ENCODE measurements at regions not wholly inside any gene's neighbourhood (a gene's known extent, or its start where the extent isn't known, plus 50 kb on each side); places are given as distances from the start of the nearest gene placed in this dataset.

DNA sequence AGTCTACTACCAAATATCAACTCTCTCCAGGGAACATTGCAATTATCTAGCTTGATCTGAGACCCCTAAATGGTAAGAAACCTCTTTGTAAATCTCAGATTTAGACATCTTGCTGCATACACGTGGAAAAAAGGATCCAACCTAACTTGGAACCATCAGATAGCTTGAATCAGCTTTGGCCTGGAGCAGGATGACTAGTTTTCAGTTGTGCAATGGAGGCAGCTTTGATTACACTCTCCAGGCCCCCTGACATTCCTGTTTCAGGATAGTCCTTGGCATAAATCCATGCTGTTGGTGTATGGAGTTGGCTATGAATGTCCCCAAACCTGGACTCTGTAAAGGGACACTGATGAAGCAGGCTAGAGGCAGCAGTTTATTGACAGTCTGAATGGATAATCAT, 1061.9 kb upstream of the TENM3 start:
- DNase-seq (ENCODE audit: low spot score) = no peak

DNA sequence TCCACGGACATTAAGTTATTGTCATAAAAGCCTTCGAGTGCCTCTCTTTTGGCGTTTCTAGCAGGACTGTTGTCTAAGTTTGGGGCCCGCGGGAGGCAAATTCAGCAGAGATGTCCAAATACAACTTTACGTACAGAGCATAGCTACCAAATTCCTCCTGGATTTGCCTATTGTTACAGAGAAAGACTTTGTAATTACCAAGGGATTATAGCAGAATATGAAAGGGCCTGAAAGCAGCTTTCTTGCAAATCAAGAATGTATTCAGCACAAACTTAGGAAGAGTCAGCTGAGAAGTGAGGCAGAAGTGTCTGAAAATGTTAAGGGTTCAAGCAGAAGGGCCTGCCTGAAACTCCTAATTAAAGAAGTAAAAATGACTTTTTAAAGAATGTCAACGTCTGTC, 1053.5 kb upstream of the TENM3 start:
- DNase-seq (ENCODE audit: low spot score) = no peak

DNA sequence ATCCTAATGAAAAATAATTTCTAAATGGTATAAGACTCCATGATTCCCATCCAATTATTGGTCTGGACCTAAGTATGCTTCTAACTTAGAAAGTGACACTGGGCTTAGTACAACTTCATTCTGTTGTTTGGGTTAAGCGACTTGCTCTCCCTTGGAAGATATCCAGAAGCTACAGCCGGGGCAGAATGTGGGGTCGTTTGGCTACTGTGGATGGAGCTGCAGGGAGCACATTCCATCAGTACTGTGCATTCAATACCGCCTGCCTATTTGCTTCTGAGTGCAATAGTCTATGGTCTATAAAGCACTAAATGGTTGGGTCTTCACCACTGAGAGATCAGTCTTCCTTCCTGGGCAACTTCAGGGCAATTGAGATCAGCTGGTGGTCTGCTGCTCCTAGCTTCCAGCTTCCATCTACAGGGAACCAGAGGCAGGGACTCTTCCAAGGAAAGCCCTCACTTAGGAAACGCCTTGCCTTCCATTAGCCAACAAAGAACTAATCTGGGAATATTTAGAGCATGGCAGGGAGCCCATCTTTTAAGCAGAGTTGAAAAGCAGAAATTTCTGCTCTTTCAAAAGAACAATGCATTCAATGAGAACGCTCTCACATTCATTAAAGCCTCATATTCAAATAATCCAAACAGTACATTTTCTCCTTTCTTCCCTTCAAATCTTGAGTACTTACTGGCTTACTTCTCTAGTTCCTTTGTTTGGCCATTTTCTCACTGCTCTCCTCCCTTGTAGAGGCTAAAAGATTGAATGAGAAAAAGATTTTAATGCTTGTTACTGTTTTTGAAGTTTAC, 1049.9 kb upstream of the TENM3 start:
- no peak for DNase-seq (ENCODE audit: low spot score)

DNA sequence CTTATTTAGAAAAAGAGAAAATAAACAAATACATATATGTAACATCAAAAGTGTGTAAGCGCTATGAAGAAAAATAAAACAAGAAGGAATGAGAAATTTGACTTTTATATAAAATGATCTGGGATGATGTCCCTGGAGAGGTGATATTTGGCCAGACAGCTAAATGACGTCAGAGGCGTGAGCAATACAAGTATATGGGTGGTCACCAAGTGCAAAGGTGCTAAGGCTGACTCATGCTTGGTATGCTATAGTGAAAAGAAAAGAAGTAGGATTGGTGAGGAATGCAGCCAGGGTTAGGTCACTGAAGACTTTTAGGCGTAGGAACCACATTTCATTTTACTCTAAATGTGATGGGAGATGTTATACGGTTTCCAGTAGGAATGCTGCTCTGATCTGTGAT, 1049.1 kb upstream of the TENM3 start:
- no peak for DNase-seq (ENCODE audit: low spot score)

DNA sequence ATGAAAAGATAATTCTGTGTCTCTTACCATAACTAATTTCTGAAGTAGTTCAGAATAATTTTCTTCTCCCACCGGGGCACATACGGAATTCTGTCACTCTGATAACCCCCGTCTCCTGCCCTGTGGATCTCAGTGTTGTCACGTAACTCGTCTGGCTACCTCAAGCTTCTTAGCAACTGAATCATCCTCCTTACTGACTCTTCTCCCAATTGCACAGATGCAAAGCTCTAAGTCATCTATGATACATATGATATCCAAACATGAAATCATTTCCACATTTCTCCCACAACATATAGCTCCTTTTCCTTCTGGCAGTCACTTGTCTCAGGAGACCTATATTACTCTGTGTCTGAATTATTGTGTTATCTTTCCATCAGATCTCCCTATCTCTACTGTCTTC, 1043.1 kb upstream of the TENM3 start:
- DNase-seq (ENCODE audit: low spot score) = no peak

DNA sequence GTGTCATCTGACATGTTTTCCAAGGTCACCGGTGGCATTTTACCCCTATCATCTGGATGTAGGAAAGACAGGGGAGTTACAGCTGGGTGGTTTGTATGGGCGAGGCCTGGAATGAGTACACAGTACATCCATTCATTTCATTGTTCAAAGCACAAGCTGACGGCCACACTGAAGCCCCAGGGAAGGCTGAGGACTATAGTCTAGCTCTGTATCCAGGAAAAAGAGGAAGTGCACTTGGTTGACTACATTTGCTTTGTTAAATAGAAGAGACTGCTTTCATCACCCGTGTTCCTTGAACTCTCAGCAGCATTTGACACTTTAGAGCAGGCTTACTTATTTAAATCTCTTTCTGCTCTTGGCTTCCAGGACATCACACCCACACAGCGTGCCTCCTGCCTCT, 1041.0 kb upstream of the TENM3 start:
- no peak for DNase-seq (ENCODE audit: low spot score)

DNA sequence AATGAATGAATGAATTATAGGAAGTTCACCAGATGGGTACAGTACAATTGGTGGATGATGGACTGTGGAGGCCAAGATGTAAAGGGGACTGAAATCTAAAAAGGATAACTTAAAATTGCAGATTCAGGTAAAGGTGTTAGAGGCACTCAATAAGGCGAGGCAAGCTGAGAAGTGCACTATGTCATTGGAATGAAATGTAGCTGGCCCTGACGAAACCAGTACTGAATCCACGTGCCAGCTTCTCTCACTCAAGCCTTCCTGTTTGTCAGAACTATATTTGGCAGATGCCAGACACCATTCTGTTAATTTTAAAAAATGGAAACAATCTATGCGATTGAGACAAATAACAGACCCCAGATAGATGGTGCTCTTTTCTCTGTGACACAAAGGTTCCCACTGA, 1039.1 kb upstream of the TENM3 start:
- no peak for DNase-seq (ENCODE audit: low spot score)

DNA sequence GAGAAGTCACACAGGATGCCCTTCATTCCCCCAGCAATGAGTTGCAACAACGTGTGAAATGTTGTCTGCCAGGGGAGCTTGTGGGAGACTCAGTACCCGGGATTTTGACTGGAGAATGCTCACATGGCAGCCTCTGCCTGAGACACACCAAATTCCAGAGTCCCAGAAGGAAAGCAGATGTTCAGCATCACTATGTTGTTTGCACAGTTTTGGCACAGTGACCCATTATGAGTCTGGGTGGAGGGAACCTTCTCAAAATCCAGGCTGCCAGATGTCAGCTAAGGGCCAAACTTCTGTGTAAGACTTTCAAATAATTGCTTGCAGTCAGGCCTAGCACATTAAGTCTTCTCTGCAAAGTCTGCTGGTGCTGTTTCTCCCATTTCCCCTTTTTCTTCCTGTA, 1029.7 kb upstream of the TENM3 start:
- DNase-seq (ENCODE audit: low spot score) = no peak

DNA sequence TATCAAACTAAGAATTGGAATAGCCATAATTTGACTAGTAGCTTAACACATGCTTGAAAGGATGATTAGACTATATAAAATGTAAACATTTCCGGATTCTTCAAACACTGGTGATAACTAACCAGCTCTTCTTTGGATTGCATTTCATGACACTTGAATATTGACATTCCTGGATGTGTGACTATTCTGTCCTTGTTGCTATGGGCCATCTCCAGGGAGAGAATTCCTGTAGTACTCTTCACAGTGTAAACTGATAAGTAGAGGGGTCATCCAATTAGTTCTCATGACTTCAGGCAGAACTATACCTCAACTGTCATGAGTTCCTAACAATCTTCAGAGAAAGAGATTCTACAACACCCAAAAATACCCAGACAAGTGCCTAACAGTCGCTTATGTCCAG, 1026.7 kb upstream of the TENM3 start:
- DNase-seq (ENCODE audit: low spot score) = no peak

DNA sequence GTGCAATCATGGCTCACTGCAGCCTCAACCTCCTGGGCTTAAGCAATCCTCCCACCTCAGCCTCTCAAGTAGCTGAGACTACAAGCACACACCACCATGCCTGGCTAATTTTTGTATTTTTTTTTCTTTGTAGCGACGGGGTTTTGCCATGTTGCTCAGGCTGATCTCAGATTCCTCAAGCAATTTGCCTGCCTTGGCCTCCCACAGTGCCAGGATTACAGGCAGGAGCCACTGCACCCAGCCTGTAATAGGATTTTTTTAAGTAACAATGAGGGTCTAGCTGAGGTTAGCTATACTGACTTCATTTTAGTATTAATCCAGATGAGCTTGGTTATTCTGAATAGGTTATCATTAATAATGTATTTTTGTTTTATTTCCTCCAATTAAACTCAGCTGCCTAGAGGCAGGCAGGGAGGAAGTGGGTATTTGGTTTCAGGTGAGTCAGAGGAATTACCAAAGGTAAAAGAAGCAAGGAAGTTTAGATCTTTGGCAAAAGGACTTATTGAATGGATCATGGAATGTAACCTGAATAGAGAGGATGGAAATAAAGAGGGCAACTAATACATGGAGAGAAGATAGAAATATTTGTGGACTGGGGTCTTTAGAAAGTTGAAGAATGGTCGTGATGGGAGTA, 1023.3 kb upstream of the TENM3 start:
- peak; percentile 41 for DNase-seq (ENCODE audit: low spot score)

DNA sequence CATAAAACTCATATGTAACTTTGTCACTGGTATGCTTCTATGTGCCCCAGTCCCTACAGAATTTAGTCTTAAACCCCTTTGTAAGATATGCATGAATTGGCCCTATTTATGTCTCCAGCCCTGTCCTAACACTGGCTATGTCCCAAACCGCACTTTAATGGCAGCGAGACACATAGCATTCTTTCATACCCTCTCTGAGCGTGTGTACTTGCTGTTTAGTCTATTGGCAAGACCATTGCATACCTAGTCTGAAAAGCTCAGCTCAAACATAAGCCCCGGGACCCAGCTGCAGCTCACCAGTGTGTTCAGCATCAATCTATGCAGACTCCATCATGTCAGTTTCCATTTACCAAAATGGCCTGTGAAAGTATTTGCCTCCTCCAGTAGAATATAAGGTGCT, 1018.4 kb upstream of the TENM3 start:
- DNase-seq (ENCODE audit: low spot score) = no peak

DNA sequence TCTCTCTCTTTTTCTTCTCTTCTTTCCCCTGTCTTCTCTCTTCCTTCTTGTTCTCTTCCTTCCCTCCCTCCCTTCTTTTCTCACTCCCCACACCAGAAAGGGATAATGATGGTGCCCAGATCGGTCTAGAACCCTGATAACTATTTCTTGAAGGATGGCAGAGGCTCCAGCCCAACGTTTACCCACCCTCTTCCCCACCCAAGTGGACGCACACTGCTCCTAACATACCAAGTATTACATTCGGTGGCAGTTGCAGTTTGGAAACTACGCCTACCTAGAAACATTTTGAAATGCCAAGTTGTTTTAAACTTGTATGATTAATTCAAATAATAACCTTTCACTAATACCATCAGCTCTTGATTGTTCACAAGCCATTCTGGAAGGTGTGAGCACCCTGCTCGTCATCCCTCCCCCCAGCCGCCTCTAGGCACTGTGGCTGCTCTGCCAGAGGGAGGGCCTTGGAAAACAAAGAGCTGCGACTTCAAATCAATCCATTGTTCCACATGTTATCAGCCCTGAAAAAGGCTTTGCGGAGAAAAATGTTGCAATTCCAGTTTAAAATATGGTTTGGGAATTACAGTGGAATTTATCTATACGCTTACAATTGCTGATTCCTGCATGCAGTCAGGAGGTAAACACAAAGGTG, 1017.5 kb upstream of the TENM3 start:
- no peak for DNase-seq (ENCODE audit: low spot score)

DNA sequence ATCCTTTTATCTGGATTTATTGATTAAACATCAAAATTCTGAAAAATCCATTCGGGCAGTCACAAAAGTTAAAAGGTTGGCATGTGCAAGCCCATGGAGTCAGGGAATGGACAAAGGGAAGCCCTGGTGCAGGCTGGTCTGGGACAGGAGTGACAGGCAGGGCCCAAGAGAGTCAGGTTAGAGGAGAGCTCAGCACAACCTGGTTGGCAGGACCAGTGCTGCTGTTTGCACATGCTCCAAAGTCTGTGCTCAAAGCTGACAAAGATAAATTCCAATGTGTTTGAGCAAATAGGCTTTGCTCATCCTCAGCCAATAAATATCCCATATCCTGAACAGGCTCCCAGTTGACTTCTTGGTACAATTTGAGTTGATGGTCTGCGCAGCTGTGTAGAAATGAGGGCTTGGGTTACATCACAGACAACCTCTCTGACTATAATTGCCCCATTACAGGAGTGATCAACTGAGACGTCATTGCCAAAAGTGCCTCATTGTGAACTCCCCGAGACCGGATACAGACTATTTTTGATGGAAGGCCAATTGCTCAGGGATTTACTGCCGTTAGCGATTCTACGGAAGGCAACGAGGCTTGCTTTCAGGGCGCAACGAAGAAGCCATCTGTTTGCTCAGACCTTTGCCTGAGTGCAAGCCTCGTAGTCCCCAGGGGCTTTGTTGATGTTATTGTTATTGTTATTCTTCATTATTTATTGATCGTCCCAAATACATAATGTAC, 1008.1 kb upstream of the TENM3 start:
- DNase-seq (ENCODE audit: low spot score) = no peak

DNA sequence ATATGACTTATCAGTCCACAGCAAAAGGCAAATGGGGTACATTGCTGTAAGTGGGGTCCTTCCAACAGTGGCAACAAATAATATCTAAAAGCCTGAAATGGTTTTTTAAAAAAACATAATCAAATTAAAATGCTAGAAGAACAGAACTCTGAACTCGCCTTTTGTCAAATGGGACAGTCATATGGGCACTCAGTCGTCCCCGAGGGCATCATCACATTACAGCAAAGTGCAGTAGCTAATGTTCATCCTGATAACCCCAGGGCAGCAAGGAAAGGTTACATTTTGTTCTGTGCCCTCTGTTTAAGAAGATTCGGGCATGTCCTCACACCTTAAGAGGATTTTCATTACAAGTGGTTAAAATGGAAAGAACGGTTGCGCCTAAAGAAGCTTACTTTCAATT, 997.9 kb upstream of the TENM3 start:
- DNase-seq (ENCODE audit: low spot score) = no peak

DNA sequence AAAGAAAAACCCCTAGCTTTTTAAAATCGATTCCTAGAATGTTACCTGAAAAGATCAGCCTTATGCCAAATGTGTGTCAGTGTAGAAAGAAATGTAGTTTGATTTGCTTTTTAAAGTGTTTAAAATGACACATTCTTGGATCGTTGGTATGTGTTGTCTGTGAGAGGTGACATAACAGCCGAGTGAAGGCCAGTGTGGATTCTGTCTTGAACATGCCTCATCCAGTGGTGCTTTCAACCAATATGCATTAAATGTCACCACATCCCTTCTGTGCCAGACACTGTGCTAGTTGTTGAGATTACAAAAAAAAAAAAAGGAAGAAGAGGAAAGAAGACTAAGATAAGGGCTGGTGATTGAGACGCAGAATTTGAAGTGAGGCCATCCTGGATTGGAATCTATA, 994.2 kb upstream of the TENM3 start:
- no peak for DNase-seq (ENCODE audit: low spot score)

DNA sequence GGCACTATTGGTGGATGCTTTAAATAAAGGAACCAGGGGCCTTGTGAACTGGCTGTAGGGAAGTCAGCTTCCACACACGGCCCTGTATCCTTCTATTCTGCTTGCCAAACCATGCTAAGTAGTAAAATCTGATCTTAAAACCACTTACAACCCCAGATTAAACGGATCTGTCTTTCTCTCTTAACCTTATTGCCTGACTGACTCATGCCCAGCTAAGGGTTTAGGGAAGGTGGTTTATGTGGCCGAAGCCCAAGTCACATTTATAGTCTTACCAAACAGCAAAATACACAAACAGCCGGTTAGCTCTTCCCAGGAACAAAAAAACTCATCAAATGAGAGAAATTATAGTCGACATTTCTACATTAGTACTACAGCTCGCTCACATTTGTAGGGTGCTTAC, 988.4 kb upstream of the TENM3 start:
- no peak for DNase-seq (ENCODE audit: low spot score)

DNA sequence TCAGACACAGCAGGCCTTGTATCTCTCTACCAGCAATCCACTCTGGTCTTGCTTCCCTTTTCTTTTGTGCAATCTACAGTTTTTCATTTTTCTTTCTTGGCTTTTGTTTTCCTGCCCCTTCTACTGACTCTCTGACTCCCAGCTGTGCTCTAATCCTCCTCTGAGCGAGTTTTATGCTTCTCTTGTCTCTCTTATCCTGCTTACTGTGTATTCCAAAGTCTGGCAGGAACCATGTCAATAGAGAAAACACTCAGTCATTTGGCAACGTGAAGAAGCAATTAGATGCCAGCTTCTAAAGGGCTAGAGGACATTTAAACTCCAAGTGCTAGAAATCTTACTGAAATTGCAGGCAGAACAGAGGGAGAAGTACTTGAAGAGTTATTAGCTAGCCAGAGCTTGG, 984.6 kb upstream of the TENM3 start:
- no peak for DNase-seq (ENCODE audit: low spot score)

DNA sequence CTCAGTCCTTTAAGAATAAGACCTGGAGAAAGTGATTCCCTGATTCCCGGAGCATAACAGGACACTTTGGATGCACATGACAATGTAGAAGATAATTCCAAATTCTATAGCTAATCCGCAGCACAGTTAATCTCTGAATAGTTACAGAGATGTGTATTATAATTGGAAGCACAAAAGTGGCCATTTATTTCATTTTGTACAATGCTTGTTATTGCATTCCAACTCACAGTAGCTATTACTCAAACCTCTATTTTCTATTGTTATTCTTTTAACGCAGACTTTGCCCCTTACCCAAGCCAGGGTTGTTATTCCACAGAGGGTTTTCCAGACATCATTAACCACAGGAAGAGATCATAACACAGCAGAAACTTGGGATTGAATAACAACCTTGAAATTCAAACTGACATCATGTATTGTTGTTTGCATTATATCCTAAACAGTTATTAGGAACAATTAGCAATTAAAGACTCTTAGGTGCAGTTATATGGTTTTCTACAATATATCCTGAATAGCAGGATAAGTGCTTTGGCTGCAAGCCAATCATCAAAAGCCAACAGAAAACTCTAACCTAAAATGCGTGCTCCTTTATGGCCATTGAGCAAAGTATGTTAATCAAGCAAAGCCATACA, 984.0 kb upstream of the TENM3 start:
- DNase-seq (ENCODE audit: low spot score) = no peak

DNA sequence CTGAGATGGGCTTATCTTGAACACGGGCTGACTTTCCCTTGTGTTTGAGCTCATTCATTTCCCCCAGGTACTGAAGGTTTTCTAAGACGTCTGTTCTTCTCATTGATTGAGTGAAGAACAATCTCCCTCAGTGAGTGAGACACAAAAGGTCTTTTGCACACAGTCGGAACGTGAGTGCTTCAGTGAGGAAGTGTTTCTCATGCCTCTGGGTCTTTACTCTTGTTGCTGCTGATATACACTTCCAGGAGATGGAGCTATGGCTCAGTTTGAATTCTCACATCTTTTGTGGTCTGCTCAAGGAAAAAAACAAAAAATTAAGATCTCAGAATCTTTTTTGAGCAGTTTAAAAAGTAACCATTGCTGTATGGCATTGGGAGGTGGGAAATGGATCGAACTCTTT, 981.9 kb upstream of the TENM3 start:
- DNase-seq (ENCODE audit: low spot score) = no peak

DNA sequence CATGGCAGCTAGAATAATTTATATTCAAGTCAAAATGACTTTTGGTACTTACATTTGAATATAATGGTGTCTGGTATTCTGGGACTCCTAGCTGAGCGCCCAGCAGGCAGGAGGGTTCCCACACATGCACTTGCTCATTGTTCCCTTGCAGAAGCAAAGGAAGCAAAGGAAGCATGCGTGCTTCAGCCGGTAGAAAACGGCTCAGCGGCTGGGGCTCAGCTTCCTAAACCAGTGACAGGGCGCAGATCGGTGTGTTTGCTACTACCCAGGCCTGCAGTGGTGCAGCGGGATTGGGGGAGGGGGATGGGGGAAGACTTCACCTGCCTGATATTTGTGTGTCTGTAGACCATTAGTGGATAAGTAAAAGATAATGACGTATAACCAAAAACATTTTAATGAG, 978.3 kb upstream of the TENM3 start:
- no peak for DNase-seq (ENCODE audit: low spot score)

DNA sequence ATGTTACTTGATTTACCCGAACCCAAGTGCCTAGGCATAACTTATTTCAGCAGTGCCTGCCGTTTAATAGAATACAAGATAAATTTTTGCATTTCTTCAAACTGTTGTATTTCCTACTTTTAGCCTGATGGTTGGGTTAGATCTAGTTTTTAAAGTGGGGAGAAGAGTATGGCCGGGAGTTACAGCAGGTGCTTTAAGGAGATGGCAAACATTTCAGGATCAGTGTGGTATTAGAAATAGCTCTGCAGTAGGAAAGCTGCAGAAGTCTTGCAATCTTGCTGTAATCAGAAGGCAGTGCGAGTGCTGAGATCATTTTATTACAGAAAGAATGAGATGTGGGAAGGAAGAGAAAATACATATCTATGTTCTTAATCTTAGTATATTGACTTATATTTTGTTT, 977.8 kb upstream of the TENM3 start:
- no peak for DNase-seq (ENCODE audit: low spot score)

DNA sequence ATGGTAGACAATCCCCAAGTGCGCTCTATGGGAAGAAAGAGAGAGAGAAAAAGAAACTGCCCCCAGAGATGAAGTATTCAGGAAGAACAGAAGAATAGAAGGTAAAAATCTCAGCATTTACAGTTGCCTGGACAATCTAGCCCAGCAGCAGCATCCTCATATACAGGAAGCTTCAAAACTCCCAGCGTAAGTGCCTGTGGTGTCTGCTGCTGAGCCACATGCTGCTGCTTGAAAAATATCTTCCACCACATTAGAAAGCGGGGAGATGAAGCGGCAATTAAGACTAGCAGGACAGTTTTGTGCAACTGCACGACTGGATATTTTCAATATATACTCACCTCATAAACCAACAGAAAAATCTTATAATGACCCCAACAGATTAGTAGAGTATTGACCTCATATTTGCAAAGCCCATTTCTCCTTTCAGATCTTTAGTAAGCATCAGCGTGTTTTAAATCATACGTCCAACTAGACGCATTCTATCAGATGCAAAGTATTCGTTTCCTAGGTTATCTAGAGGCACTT, 972.0 kb upstream of the TENM3 start:
- no peak for DNase-seq (ENCODE audit: low spot score)

Data from kidney tubule cell (primary cell).